ENCODE measurements at regions not wholly inside any gene's neighbourhood (a gene's known extent, or its start where the extent isn't known, plus 50 kb on each side); places are given as distances from the start of the nearest gene placed in this dataset.

- Histone ChIP-seq H3K9me2 (replicated peaks; ENCODE audit: control insufficient read depth, low read length) (no peaks in the 10 kb centered on the region), H3K27me3 (ENCODE audit: control insufficient read depth, low read length) (peaks cover 36% of the 10 kb centered on the region), H3K4me3 (ENCODE audit: low read length) (no peak overlapping the region), H3K9me3 (ENCODE audit: control insufficient read depth, insufficient read depth, low read length) (no peaks in the 10 kb centered on the region), H4K20me1 (ENCODE audit: control insufficient read depth, insufficient read depth, low read depth, low read length) (no peaks in the 10 kb centered on the region), H3F3A (ENCODE audit: control insufficient read depth, insufficient read depth) (no peaks in the 10 kb centered on the region), H3K4me1 (ENCODE audit: control insufficient read depth, low read length) (no peaks in the 10 kb centered on the region), H3K4me2 (ENCODE audit: low read length) (no peak overlapping the region), H3K36me3 (ENCODE audit: control insufficient read depth, low read length) (no peaks in the 10 kb centered on the region), H3K27ac (ENCODE audit: low read depth, low read length) (no peak overlapping the region), H3K79me2 (ENCODE audit: control insufficient read depth, low read length) (no peaks in the 10 kb centered on the region)
- TF ChIP-seq EZH2phosphoT487 (IDR thresholded peaks at IDR 0.05; ENCODE audit: borderline replicate concordance, low read length) = no peak
- TF ChIP-seq, protein P1, sequence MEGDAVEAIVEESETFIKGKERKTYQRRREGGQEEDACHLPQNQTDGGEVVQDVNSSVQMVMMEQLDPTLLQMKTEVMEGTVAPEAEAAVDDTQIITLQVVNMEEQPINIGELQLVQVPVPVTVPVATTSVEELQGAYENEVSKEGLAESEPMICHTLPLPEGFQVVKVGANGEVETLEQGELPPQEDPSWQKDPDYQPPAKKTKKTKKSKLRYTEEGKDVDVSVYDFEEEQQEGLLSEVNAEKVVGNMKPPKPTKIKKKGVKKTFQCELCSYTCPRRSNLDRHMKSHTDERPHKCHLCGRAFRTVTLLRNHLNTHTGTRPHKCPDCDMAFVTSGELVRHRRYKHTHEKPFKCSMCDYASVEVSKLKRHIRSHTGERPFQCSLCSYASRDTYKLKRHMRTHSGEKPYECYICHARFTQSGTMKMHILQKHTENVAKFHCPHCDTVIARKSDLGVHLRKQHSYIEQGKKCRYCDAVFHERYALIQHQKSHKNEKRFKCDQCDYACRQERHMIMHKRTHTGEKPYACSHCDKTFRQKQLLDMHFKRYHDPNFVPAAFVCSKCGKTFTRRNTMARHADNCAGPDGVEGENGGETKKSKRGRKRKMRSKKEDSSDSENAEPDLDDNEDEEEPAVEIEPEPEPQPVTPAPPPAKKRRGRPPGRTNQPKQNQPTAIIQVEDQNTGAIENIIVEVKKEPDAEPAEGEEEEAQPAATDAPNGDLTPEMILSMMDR (IDR thresholded peaks at IDR 0.05; ENCODE audit: low read depth, low read length, poor library complexity, severe bottlenecking) = no peak
Observed at GRCh38 chr11:19349340-19350025, 108.7 kb upstream of the E2F8 start.

- Histone ChIP-seq H3K27me3 (ENCODE audit: control insufficient read depth, low read length) (peaks cover 36% of the 10 kb centered on the region), H3K27ac (ENCODE audit: low read depth, low read length) (no peak overlapping the region), H3K4me3 (ENCODE audit: low read length) (no peak overlapping the region), H3K36me3 (ENCODE audit: control insufficient read depth, low read length) (no peaks in the 10 kb centered on the region), H3K4me1 (ENCODE audit: control insufficient read depth, low read length) (no peaks in the 10 kb centered on the region), H3K9me2 (replicated peaks; ENCODE audit: control insufficient read depth, low read length) (no peaks in the 10 kb centered on the region), H3K4me2 (ENCODE audit: low read length) (no peak overlapping the region), H3K79me2 (ENCODE audit: control insufficient read depth, low read length) (no peaks in the 10 kb centered on the region), H3F3A (ENCODE audit: control insufficient read depth, insufficient read depth) (no peaks in the 10 kb centered on the region), H4K20me1 (ENCODE audit: control insufficient read depth, insufficient read depth, low read depth, low read length) (no peaks in the 10 kb centered on the region), H3K9me3 (ENCODE audit: control insufficient read depth, insufficient read depth, low read length) (no peaks in the 10 kb centered on the region)
- TF ChIP-seq EZH2phosphoT487 (IDR thresholded peaks at IDR 0.05; ENCODE audit: borderline replicate concordance, low read length) = no peak
- TF ChIP-seq, protein P1 (IDR thresholded peaks at IDR 0.05; ENCODE audit: low read depth, low read length, poor library complexity, severe bottlenecking) = no peak
Observed at GRCh38 chr11:19347911-19348310, 107.2 kb upstream of the E2F8 start.

DNA sequence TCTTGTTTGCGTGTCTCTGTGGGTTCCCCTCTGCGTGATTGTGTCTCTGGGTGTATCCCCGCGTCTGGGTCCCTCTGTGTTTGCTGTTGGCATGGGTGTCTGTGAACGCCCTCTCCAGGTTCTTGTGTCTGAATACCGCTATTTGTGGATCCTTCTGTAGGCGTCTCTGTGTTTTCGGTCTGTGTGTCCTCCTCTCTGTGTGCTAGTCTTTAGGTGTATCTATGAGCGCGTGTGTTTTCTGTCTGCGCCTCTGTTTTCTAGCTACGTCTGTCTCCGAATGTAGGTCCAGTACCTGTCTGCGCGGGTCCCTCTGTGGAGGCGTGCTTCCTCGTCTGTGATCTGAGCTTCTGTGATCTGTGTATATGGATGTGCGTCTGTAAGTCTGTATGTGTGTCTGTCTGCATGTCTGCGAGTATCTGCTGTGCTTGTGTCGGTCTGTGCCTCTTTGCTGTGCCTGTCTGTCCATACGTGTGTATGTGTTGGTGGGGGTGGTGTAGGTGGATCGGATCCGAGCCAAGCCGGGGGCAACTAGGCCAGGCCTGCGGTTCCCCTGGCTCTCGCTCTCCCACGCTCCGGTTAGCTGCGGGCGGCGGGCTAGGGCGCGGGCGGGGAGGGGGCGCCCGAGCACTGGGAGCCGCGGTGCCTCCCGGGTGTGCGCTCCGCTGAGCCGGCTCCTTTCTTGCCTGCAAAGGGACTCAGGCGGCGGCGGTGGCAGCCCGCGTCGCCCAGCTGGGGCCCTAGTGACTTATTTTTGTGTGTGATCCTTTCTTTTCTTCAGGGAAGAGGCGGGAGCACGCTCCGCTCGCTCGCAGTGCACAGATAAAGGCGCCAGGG lies 105.3 kb upstream of the E2F8 start:
- Histone ChIP-seq H3K4me1 (ENCODE audit: control insufficient read depth, low read length) (no peaks in the 10 kb centered on the region), H3K4me3 (ENCODE audit: low read length) (no peak overlapping the region), H4K20me1 (ENCODE audit: control insufficient read depth, insufficient read depth, low read depth, low read length) (no peaks in the 10 kb centered on the region), H3K27ac (ENCODE audit: low read depth, low read length) (no peak overlapping the region), H3K79me2 (ENCODE audit: control insufficient read depth, low read length) (no peaks in the 10 kb centered on the region), H3K9me2 (replicated peaks; ENCODE audit: control insufficient read depth, low read length) (no peaks in the 10 kb centered on the region), H3K9me3 (ENCODE audit: control insufficient read depth, insufficient read depth, low read length) (no peaks in the 10 kb centered on the region), H3K27me3 (ENCODE audit: control insufficient read depth, low read length) (peaks cover 39% of the 10 kb centered on the region), H3K4me2 (ENCODE audit: low read length) (no peak overlapping the region), H3K36me3 (ENCODE audit: control insufficient read depth, low read length) (no peaks in the 10 kb centered on the region), H3F3A (ENCODE audit: control insufficient read depth, insufficient read depth) (no peaks in the 10 kb centered on the region)
- no peak for TF ChIP-seq EZH2phosphoT487 (IDR thresholded peaks at IDR 0.05; ENCODE audit: borderline replicate concordance, low read length)

DNA sequence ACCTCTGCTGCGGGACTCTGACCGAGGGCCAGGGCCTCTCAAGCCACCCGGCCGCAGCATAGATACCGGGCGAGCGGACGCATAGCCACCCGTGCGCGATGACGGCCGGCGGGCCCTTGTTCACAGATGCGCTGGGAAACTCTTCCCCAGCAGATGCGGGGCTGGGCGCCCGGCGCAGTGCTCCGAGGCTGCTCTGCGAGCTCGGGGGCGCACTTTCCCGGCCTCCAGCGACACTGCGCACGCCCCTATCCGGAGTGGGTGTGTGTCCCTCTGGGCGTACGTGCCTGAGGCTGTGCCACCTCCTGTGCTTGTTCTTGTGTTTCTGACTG lies 104.7 kb upstream of the E2F8 start:
- H3K4me3 ChIP-seq (ENCODE audit: low read length) = no peak overlapping the region
- no peak overlapping the region for H3K4me2 ChIP-seq (ENCODE audit: low read length)
- no peaks in the 10 kb centered on the region for H3K36me3 ChIP-seq (ENCODE audit: control insufficient read depth, low read length)

More for the DNA sequence above, 104.7 kb upstream of the E2F8 start:
- Histone ChIP-seq H3K79me2 (ENCODE audit: control insufficient read depth, low read length) (no peaks in the 10 kb centered on the region), H4K20me1 (ENCODE audit: control insufficient read depth, insufficient read depth, low read depth, low read length) (no peaks in the 10 kb centered on the region), H3K4me1 (ENCODE audit: control insufficient read depth, low read length) (no peaks in the 10 kb centered on the region), H3K27me3 (ENCODE audit: control insufficient read depth, low read length) (peaks cover 43% of the 10 kb centered on the region), H3F3A (ENCODE audit: control insufficient read depth, insufficient read depth) (no peaks in the 10 kb centered on the region), H3K9me3 (ENCODE audit: control insufficient read depth, insufficient read depth, low read length) (no peaks in the 10 kb centered on the region), H3K9me2 (replicated peaks; ENCODE audit: control insufficient read depth, low read length) (no peaks in the 10 kb centered on the region), H3K27ac (ENCODE audit: low read depth, low read length) (no peak overlapping the region)
- TF ChIP-seq, protein P1 (IDR thresholded peaks at IDR 0.05; ENCODE audit: low read depth, low read length, poor library complexity, severe bottlenecking) = no peak
- TF ChIP-seq EZH2phosphoT487 (IDR thresholded peaks at IDR 0.05; ENCODE audit: borderline replicate concordance, low read length) = no peak
